HepG2 (cell line): ENCODE measurements at regions not wholly inside any gene's neighbourhood (a gene's known extent, or its start where the extent isn't known, plus 50 kb on each side); places are given as distances from the start of the nearest gene placed in this dataset.

Experiments used
- ATAC-seq: fragments of 200-7000 bp; cut with Tn5 transposase; 3 replicates; pipeline ENCODE4 v1.9.1; 2020; ENCODE audit warnings: mild to moderate bottlenecking, moderate library complexity
- BruUV-seq: library from RNA; stranded (reverse); fragments of 400-500 nt; replicated peaks from 2 replicates; lab custom pipeline; 2021; lab: Mats Ljungman, UMichigan
- CTCF ChIA-PET: fragments of 300-600 bp; formaldehyde crosslinking; extraction: SDS; loops from one replicate; lab custom pipeline; 2021; ENCODE audit warnings: low total read pairs, inconsistent platforms, low intra/inter-chr PET ratio; lab: Yijun Ruan, JAX
- POLR2A ChIA-PET: fragments of 350-600 bp; sonication (Branson Sonifier 250); formaldehyde crosslinking; loops from one replicate; lab custom pipeline; 2020; ENCODE audit warnings: antibody characterized with exemption, inconsistent platforms; lab: Yijun Ruan, JAX
- DNase-seq: peaks from one replicate; pipeline ENCODE4 v3.0.0-alpha.2; 2015; ENCODE audit warnings: low spot score
- FAIRE-seq: peaks from 3 replicates; lab custom pipeline; 2011; peaks lifted over from hg19 to GRCh38; lab: Jason Lieb, UNC
- H2AFZ ChIP-seq: one replicate; pipeline ENCODE4 v1.6.1; 2011; ENCODE audit warnings: low read length, inconsistent platforms
- H3K27ac ChIP-seq: fragments of 300-600 bp; 3 replicates; pipeline ENCODE4 v1.8.0; 2011; ENCODE audit warnings: mixed run types, mild to moderate bottlenecking, mixed read lengths, low read length, inconsistent platforms; ENCODE audit not compliant: insufficient read depth; ENCODE audit errors: extremely low read length
- H3K27me3 ChIP-seq, 2 experiments: fragments of 200-600 bp in 1 of 2; 2 replicates in 1 of 2; 3 replicates in 1 of 2; pipeline versions ENCODE4 v1.6.0 to v1.8.0; 2011; ENCODE audit warnings: low read length in 2 of 2, mild to moderate bottlenecking in 2 of 2, moderate library complexity in 2 of 2, inconsistent platforms in 1 of 2; ENCODE audit not compliant: insufficient read depth in 2 of 2, control insufficient read depth in 1 of 2
- H3K36me3 ChIP-seq, 2 experiments: fragments of 200-600 bp in 1 of 2; replicated peaks in 1 of 2; 2 replicates in 1 of 2; 3 replicates in 1 of 2; pipeline versions ENCODE4 v1.5.1 to v1.8.0; 2011; ENCODE audit warnings: low read length in 2 of 2, inconsistent platforms in 1 of 2; ENCODE audit not compliant: insufficient read depth in 2 of 2, control insufficient read depth in 1 of 2
- H3K4me1 ChIP-seq: 2 replicates; pipeline ENCODE4 v1.5.1; 2012; ENCODE audit warnings: low read length, inconsistent platforms; ENCODE audit not compliant: insufficient read depth
- H3K4me2 ChIP-seq: 2 replicates; pipeline ENCODE4 v1.6.0; 2011; ENCODE audit warnings: low read depth, low read length, inconsistent platforms
- H3K4me3 ChIP-seq, 3 experiments: fragments of 200-600 bp in 1 of 3; sonication (generic), shearing (Covaris generic) in 1 of 3; replicated peaks in 1 of 3; 2 replicates each; pipeline ENCODE4 v1.5.1; 2011 to 2016; ENCODE audit warnings: low read length in 3 of 3, inconsistent platforms in 2 of 3, low read depth in 2 of 3, mild to moderate bottlenecking in 2 of 3, control low read depth in 1 of 3, mixed read lengths in 1 of 3; ENCODE audit not compliant: insufficient read depth in 1 of 3
- H3K79me2 ChIP-seq: one replicate; pipeline ENCODE4 v1.6.1; 2011; ENCODE audit warnings: low read length, inconsistent platforms; ENCODE audit not compliant: insufficient read depth
- H3K9ac ChIP-seq: 2 replicates; pipeline ENCODE4 v1.6.0; 2011; ENCODE audit warnings: mild to moderate bottlenecking, low read depth, low read length, inconsistent platforms; ENCODE audit not compliant: insufficient read depth
- H3K9me3 ChIP-seq: 2 replicates; pipeline ENCODE4 v1.5.1; 2012; ENCODE audit warnings: mild to moderate bottlenecking, low read length
- H4K20me1 ChIP-seq: 2 replicates; pipeline ENCODE4 v1.6.0; 2011; ENCODE audit warnings: inconsistent platforms, mild to moderate bottlenecking, low read length, moderate library complexity; ENCODE audit not compliant: insufficient read depth
- ARID5B ChIP-seq: IDR thresholded peaks from 2 replicates; pipeline ENCODE4 v1.4.0; 2020; ENCODE audit warnings: mild to moderate bottlenecking, missing genetic modification reagents
- ELF4 ChIP-seq: sonication (generic); formaldehyde crosslinking; IDR thresholded peaks from 2 replicates; pipeline ENCODE4 v1.5.0; 2020; ENCODE audit warnings: missing genetic modification reagents, mild to moderate bottlenecking, moderate library complexity, borderline replicate concordance
- MEF2D ChIP-seq: sonication (generic); formaldehyde crosslinking; IDR thresholded peaks from 2 replicates; pipeline ENCODE4 v1.5.1; 2020; ENCODE audit warnings: mild to moderate bottlenecking, missing genetic modification reagents
- NFATC3 ChIP-seq: sonication (generic); formaldehyde crosslinking; IDR thresholded peaks from 2 replicates; pipeline ENCODE4 v1.5.1; 2020; ENCODE audit warnings: mild to moderate bottlenecking, missing genetic modification reagents
- THAP9 ChIP-seq: sonication (generic); formaldehyde crosslinking; IDR thresholded peaks from 2 replicates; pipeline ENCODE4; 2020; ENCODE audit warnings: missing genetic modification reagents, mild to moderate bottlenecking, borderline replicate concordance
- ZBTB4 ChIP-seq: sonication (generic); formaldehyde crosslinking; IDR thresholded peaks from 2 replicates; pipeline ENCODE4 v1.4.0; 2020; ENCODE audit warnings: missing genetic modification reagents, mild to moderate bottlenecking, borderline replicate concordance
- ZKSCAN5 ChIP-seq: sonication (generic); formaldehyde crosslinking; IDR thresholded peaks from 2 replicates; pipeline ENCODE4 v1.5.1; 2020; ENCODE audit warnings: mild to moderate bottlenecking, missing genetic modification reagents
- WGBS: methylation state at CpG from one replicate; pipeline ENCODE4 v1.1.6; 2017; ENCODE audit warnings: low lambda C conversion rate; 5-methylcytosine and 5-hydroxymethylcytosine counted together
- in situ Hi-C: cut with HindIII; loops from 2 replicates; pipeline ENCODE4 v1.10.0; 2017; ENCODE audit warnings: low pct_unique_long_range_greater_than_20kb; ENCODE audit not compliant: extremely low pct_ligation_motif_present
- intact Hi-C: fragments of 100-400 bp; cut with micrococcal nuclease; formaldehyde crosslinking; loops from one replicate; pipeline ENCODE4 v1.10.0; 2022; ENCODE audit not compliant: unreplicated experiment

- TF ChIP-seq NFATC3 = no peak
- no peak for TF ChIP-seq ZKSCAN5 (CRISPR knock-in tag)
- no peak for TF ChIP-seq THAP9 (CRISPR knock-in tag)
- TF ChIP-seq ARID5B (CRISPR knock-in tag) = no peak
- TF ChIP-seq MEF2D (CRISPR knock-in tag) = no peak
- TF ChIP-seq ZBTB4 (CRISPR knock-in tag) = no peak
- TF ChIP-seq ELF4 (CRISPR knock-in tag) = no peak
- TF ChIP-seq, all 625 proteins: peak for 0
- no peak overlapping the region for H3K27ac ChIP-seq
- in situ Hi-C loops (no loop called here), intact Hi-C loops (no loop called here)
- WGBS = 49% methylated on average over 14 of the region's 14 CpGs
- no TSS peak for BruUV-seq
- no peak overlapping the region for H3K4me2 ChIP-seq
- no peak for FAIRE-seq
- H3K79me2 ChIP-seq = no peaks in the 10 kb centered on the region
- no peaks in the 10 kb centered on the region for H3K9me3 ChIP-seq
- no peak overlapping the region for H2AFZ ChIP-seq
- ChIA-PET CTCF (no interaction called here), POLR2A (no interaction called here)
- H3K4me3 ChIP-seq = no peak overlapping the region
- no peaks in the 10 kb centered on the region for H3K36me3 ChIP-seq
- H4K20me1 ChIP-seq = no peaks in the 10 kb centered on the region
- H3K27me3 ChIP-seq = peaks cover 5 to 44% of the 10 kb centered on the region in 2 experiments; a peak in 3 of 5 replicates
- ATAC-seq = no peak
- no peak overlapping the region for H3K9ac ChIP-seq
- no peaks in the 10 kb centered on the region for H3K4me1 ChIP-seq
- DNase-seq = no peak
Measured at GRCh38 chr13:111629926-111630325, 309.5 kb downstream of the TEX29 start.
